ENCODE measurements at regions not wholly inside any gene's neighbourhood (a gene's known extent, or its start where the extent isn't known, plus 50 kb on each side); places are given as distances from the start of the nearest gene placed in this dataset.

DNA sequence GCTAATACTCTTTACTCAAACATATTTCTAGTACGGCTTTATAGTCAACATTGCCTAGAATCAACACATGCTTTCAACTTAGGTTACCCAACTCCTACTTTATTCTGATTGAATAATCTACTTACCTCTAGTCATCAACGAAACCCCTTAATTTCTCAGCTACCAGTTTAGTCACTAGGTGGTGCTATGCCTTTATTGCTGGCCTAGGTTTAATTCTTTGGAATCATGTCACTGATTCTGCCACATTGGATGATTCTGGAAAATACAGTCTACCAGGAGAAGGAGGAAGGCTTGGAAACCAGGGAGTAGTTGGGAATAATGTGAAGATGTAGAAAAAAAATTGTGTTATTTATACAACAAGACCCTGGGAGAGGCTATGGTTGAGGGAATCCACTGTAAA, 167.7 kb downstream of the DCAF12L2 start:
- TF ChIP-seq, protein P1, sequence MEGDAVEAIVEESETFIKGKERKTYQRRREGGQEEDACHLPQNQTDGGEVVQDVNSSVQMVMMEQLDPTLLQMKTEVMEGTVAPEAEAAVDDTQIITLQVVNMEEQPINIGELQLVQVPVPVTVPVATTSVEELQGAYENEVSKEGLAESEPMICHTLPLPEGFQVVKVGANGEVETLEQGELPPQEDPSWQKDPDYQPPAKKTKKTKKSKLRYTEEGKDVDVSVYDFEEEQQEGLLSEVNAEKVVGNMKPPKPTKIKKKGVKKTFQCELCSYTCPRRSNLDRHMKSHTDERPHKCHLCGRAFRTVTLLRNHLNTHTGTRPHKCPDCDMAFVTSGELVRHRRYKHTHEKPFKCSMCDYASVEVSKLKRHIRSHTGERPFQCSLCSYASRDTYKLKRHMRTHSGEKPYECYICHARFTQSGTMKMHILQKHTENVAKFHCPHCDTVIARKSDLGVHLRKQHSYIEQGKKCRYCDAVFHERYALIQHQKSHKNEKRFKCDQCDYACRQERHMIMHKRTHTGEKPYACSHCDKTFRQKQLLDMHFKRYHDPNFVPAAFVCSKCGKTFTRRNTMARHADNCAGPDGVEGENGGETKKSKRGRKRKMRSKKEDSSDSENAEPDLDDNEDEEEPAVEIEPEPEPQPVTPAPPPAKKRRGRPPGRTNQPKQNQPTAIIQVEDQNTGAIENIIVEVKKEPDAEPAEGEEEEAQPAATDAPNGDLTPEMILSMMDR (IDR thresholded peaks at IDR 0.05; ENCODE audit: borderline replicate concordance, control extremely low read depth, extremely low read depth, insufficient read depth, missing control alignments), result peak; percentile 26
- in situ Hi-C loops (cut with MboI; ENCODE audit: low sequenced_read_pairs, unreplicated experiment), result no loop called here
- no peak for DNase-seq (ENCODE audit: low spot score)

DNA sequence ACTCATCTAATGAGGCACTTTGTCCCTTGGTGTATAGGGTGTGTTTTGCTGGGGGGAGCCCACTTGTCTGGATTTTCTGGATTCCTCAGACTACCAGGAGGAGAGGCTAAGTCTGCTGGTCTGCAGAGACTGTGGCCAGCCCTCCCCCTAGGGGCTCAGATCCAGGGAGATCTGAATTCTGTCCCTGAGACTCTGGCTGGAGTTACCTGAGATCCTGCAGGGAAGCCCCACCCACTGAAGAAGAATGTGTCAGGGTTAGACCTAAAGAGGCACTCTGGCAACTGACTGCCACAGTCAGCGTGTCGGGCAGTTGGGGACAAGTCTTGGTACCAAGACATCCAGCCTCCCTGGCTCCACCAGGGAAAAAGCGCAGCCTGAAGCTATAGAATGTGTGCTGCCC, 138.9 kb downstream of the DCAF12L2 start:
- DNase-seq (ENCODE audit: low spot score), result no peak
- in situ Hi-C loops (cut with MboI; ENCODE audit: low sequenced_read_pairs, unreplicated experiment), result no loop called here
- TF ChIP-seq, protein P1 (IDR thresholded peaks at IDR 0.05; ENCODE audit: borderline replicate concordance, control extremely low read depth, extremely low read depth, insufficient read depth, missing control alignments), result no peak

DNA sequence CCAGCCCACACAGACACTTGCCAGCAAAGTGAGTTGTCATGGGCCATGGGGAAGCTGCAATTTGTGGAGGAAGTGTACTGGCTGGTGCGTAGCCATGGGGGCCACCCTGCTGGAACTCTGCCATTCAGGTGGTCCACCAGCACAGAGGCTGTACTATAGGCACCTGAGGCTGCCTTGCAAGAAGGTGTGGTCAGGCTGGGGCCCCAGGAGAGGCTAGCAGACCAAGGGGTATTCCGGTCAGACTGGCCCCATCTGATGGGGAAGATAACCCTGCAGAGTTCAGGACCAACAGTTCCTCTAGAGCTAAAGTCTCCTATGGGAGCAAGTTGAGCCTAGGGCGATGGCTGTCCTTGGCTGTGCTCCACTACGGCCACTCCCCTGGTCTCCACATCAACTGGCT, 136.1 kb downstream of the DCAF12L2 start:
- in situ Hi-C loops (cut with MboI; ENCODE audit: low sequenced_read_pairs, unreplicated experiment), result no loop called here
- no peak for DNase-seq (ENCODE audit: low spot score)
- TF ChIP-seq, protein P1 (IDR thresholded peaks at IDR 0.05; ENCODE audit: borderline replicate concordance, control extremely low read depth, extremely low read depth, insufficient read depth, missing control alignments), result no peak

DNA sequence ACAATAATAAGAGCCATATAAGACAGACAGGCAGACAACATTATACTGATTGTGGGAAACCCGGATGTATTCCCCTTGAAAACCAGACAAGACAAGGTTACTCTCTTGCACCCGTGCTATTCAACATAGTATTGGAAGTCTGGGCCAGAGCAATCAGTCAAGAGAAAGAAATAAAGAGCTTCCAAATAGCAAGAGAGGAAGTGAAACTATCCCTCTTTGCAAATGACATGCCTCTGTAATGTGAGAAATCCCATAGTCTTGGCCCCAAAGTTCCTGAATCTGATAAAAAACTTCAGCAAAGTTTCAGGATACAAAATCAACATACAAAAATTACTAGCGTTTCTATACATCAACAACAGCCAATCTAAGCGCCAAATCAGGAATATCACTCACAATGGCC, 102.1 kb downstream of the DCAF12L2 start:
- TF ChIP-seq, protein P1 (IDR thresholded peaks at IDR 0.05; ENCODE audit: borderline replicate concordance, control extremely low read depth, extremely low read depth, insufficient read depth, missing control alignments), result no peak
- in situ Hi-C loops (cut with MboI; ENCODE audit: low sequenced_read_pairs, unreplicated experiment), result no loop called here
- DNase-seq (ENCODE audit: low spot score), result no peak

DNA sequence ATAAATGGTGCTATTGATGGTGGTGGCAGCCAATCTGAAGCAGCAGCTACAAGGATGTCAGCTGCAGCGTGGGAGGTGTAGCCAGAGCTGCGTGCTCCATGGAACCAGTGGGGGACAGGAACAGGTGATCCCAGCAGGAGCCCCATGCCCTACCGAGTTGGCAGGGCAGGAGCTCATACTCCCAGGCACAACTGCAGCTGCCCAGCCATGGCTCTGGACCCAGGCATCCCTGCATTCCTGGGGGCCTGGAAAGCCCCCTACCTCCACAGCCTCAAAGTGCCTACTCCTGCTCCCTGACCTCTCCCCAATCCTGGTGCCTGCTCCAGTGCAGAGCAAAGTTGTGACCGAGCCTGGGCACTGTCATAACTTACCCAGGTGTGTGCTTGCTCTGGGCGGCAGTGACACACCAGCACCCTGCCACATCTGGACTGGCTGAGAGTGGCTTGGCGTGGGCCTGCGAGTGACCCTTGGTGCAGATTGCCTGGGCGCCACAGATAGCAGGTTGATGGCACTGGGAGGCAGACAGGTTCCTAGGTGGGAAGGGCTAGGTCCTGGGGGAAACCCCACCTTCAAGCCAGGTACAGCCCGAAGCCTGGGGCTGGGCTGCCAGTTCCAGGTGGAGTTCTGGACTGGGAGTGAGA, 101.1 kb downstream of the DCAF12L2 start:
- in situ Hi-C loops (cut with MboI; ENCODE audit: low sequenced_read_pairs, unreplicated experiment), result no loop called here
- DNase-seq (ENCODE audit: low spot score), result no peak
- TF ChIP-seq, protein P1 (IDR thresholded peaks at IDR 0.05; ENCODE audit: borderline replicate concordance, control extremely low read depth, extremely low read depth, insufficient read depth, missing control alignments), result no peak

DNA sequence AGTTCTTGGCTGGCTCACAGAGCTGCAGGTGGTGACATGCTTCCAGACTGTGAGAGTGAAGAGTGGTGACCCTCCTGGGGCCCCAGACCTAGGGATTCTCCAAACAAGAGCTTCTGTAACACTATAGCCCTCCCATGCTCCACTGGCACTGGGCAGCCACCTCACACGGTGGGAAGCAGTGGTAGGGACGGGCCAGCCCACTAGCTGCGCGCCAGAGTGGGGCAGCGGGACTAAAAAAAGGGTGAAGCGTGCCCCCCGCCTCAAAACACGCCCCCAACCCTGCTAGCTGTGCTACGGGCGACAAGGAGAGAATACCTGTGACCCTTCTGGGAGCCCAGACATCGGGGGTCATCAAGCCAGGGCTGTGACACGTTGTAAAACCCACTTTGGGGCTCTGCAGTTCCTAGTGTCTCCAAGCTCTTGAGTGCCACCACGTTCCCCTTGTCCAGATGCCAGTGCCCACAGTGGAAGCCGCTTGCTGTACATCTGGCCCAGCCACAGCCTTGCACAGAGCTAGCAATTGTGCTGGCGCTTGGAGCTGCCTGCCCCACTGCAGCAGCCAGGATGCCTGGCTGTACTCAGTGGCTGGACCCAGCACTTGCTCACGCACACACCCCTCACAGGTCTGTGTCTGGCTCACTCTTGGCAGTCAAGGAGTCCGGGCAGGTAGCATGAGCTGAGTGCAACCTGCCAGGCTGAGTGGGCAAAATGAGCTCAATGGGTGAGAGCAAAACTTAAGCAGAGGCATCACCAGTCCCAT, 100.0 kb downstream of the DCAF12L2 start:
- in situ Hi-C loops (cut with MboI; ENCODE audit: low sequenced_read_pairs, unreplicated experiment), result no loop called here
- TF ChIP-seq, protein P1 (IDR thresholded peaks at IDR 0.05; ENCODE audit: borderline replicate concordance, control extremely low read depth, extremely low read depth, insufficient read depth, missing control alignments), result no peak
- DNase-seq (ENCODE audit: low spot score), result no peak
